ACHN (cell line): ENCODE measurements at regions not wholly inside any gene's neighbourhood (a gene's known extent, or its start where the extent isn't known, plus 50 kb on each side); places are given as distances from the start of the nearest gene placed in this dataset.
"Not testable (repeated sequence)": the region's sequence is repeated elsewhere in the genome, so short reads cannot be mapped to it uniquely, and the experiment has no call there.

Experiments
- DNase-seq: peaks from one replicate; pipeline ENCODE4 v3.0.0-alpha.2; 2015
- in situ Hi-C: cut with HindIII; loops from 2 replicates; pipeline ENCODE4 v1.10.0; 2017; ENCODE audit warnings: low sequenced_read_pairs, low pct_ligation_motif_present, low pct_unique_long_range_greater_than_20kb

DNA sequence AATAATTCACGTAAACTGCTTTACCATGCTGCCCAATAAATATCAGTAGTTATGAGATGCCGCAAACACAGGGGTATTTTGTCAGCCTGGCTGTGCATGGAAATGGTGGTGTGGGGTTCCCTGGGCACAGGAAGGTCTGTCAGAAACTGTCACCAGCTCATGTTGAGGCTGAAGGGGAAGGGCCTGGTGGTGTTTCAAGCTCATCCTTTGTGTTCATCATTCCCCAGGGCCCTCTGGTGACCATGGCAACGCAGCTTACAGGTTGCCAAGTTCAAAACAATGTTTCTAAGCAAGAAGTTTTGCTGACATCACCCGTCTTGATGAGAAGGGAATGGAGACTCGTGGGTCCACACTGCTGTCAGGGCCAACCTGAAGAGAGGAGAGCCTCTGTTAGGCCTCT, 348.9 kb upstream of the C16orf82 start:
- in situ Hi-C loops: no loop called here
- no peak for DNase-seq

DNA sequence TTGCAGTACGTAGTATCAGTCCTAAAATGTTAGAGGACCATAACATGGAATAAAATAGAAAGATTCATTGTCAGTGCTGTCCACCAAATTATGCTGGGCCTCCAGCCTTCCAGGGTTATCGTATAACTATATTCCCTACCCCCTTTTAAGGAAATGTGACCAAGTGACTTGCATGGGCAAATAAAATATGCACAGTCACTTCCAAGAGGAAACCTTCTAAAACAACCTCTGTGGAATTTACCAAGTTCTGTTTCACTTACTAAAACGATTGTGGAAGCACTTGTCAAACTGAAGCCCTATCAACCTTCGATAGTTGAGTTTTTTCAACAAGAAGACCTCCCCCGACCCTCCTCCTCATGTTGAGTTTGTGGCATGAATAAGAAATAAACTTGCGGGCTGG, 345.4 kb upstream of the C16orf82 start:
- DNase-seq: no peak
- in situ Hi-C loops: no loop called here

DNA sequence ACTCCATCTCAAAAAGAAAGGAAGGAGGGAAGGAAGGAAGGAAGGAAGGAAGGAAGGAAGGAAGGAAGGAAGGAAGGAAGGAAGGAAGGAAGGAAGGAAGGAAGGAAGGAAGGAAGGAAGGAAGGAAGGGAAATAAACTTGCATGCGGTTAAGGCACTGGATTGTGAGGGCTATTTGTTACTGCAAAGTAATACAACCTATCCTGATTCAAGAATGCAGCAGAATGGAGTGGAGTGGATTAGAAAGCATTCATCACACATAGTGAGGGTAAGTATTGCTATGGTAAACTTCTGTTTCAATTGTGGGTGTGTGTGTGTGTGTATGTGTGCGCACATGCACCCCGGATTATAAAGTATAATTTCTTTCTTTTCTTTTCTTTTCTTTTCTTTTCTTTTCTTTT, 344.8 kb upstream of the C16orf82 start:
- DNase-seq, in situ Hi-C loops: not testable (repeated sequence)

DNA sequence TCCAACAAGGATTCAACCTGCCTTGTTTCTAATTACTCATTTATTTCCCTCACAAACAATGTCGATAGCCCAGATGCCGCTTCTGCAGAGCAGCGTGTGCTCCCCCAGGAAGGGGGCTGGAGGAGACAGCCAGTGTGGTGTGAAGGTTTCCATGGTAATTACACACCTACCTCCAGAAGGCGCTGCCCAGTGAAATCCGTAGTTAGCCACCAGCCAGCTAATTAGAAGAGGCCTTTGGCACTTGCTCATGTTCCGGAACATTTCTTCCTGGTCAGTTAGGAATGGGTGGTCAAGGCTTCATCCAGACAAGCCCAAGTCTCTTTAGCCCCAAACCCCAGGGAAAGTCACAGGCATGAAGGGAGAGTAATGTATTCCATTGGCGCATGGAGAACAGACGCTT, 342.5 kb upstream of the C16orf82 start:
- DNase-seq: no peak
- in situ Hi-C loops: no loop called here

DNA sequence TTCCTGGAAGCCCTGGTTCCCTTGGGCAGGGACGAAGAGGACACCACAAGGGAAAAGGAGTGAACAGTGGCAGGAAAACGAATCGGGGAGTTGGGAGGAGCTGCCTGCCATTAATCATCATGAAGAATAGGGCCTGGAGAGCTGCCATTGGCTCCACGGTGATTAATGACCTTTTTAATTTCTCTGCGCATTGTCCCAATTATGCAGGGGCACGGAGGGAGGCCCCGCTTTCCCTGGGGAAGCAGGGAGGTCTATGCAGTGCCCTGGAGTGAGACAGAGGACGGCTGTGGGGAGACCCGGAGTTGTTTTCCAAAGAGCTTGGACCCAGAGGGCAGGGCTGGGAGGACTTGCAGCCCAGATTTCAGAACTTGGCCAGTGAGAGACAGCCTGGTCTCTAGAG, 338.9 kb upstream of the C16orf82 start:
- DNase-seq: no peak
- in situ Hi-C loops: no loop called here

DNA sequence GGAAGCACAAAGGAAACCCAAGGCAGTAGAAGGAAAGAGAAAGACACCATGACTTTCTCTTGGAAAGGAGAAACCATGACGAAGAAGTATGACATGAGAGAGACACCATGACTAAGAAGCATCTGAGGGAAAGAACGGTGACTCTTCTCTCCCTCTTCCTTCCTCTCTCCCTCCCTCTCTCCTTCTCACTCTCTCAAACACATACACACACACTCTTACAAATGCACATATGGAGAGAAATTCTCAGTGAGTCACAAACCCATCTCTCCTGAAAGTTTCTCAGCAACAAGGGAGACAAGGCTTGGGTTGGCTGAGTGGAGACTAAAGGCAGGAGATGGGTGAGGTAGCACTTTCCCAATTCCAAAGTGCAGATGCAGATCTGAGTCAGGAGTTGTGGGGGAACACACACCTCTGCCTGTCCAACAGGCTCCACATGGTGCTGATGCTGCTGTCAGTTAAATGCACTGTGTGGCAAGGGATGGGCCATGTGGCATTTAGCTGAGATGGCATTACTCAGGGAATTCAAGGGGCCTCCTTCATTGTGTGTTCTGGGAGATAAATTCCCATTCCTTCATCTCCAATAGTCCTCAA, 336.7 kb upstream of the C16orf82 start:
- DNase-seq: no peak
- in situ Hi-C loops: no loop called here

DNA sequence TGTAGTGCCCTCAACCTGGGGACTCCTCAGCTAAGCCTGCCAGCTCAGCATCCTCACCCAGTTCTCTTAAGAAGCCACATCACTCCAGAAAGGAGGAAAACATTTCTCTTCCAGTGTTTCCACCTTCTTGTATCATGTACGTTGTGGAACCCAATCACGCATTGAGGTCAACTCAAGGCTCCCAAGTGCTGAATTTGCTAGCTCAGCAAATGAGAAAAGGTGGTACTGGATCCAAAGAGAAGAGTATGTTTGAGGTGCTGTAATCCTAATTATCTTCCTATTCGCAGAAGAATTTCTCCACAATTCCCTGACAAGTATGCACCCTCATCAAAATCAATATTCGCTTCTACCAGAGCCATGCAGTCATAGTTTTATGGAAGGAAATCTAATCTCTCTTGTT, 335.0 kb upstream of the C16orf82 start:
- in situ Hi-C loops: no loop called here
- no peak for DNase-seq

DNA sequence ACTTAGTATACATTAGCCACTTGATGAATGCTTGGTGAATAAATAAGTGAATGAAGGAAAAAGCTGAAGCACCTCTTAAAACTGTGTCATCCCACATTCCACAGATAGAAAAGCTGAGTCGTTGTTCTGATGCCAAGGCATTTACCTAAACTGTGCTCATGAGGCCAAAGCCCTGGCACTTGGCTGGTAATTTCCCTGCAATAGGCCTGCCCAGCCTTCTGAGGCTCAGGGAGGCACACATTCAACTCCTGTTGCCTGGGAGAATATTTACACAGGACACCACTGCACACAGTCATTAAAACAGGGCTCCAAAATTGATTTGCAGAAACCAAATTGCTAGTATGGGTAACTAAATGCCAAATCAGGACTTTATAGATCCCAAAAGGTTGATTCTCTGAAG, 333.0 kb upstream of the C16orf82 start:
- DNase-seq: no peak
- in situ Hi-C loops: no loop called here

DNA sequence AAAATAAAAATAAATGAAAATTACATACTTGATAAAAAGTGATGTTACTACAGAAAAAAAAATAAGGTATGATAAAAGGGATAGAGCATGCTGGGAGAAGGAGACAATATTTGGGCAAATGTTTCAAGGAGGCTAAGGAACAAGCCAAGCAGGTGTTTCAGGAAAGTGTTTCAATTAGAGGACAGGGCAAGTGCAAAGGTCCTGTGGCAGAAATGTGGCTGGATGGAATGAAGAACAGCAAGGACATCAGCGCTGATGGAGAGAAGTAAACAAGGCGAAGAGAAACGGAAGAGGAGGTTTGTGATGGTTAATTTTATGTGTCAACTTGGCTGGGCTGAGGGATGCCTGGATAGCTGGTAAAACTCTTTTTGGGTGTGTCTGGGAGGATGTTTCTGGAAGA, 331.2 kb upstream of the C16orf82 start:
- in situ Hi-C loops: no loop called here
- no peak for DNase-seq

DNA sequence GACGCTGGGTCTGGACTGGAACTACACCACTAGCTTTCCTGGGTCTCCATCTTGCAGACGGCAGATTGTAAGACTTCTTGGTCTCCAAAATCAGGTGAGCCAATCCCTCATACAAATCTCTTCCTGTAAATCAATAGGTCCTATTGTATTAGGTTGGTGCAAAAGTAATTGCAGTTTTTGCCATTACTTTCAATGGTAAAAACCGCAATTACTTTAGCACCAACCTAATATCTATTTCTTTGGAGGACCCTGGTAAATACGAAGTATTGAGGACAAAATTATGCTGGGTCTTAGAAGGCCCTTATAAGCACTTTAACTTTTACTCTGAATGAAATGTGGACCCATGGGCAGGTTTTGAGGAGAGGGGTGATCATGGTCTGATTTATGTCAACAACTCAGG, 330.6 kb upstream of the C16orf82 start:
- in situ Hi-C loops: no loop called here
- DNase-seq: no peak

DNA sequence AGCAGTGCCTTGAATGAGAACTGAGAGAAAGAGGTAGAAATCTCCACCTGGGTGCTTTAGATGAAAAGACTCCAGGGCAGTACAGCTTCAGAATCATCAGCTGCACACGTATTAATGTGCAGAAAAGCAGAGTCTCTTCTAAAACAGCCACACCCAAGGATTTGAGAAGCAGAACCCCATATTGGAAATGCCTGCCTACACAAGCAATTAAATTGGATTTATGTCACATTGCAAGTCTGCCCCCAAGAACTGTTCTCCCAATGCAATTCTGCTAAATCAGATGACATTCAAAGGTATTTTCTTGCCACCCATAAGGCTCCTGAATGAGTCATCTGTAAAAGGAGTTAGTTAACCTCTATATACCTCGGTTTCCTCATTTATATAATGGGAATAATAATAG, 326.0 kb upstream of the C16orf82 start:
- no peak for DNase-seq
- in situ Hi-C loops: no loop called here

DNA sequence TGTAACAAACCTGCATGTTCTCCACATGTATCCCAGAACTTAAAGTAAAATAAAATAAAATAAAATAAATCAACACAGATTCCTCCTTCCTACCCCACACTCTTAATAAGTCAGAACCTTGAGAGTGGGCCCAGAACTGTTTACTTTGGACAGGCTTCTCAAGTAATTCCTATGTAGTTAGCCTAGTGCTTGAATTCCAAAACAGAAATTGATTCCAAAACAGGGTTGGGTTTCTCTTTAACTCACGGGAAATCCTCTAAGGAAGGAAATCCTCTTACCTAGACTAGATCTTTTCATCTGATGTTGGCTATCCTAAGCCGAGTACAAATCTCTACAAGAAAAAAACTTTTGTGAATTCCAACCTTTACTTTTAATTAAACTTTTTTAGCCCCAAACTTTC, 324.7 kb upstream of the C16orf82 start:
- in situ Hi-C loops: no loop called here
- no peak for DNase-seq

DNA sequence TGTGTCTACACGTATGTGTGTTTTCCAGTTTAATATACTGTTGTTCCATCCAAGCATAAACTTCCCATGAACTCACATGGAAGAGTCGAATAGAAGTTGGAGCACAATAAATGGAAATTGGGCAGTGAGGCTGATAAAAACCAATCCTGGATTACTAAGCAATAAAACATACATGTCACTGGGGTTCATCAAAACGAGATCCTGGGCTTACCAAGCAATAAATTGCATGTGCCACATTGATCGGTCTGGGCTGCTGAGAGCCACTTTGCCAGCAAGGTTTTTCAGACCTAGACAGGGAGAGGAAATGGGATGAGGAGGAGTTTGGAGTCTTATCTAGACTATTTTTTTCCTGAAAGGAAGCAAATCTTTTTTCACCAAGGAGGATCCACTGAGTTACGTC, 322.3 kb upstream of the C16orf82 start:
- in situ Hi-C loops: no loop called here
- no peak for DNase-seq

DNA sequence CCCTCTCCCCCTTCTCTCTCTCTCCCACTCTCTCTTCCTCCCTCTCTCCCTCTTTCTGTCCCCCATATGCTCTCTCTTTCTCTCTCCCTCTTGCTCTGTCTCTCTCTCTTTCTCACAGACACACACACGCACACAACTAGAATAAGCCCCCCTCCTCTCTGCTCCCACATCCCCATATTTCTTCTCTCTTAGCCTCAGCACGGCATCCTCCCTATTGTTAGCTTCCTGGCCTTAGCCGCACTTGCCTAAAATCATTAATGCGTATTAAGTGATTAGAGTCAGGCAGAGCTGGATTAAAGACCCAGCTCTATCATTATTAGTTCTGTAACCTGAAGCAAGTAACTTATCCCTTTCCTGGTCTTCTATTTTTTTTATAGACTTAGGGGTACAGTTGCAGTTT, 319.0 kb upstream of the C16orf82 start:
- in situ Hi-C loops: no loop called here
- no peak for DNase-seq

DNA sequence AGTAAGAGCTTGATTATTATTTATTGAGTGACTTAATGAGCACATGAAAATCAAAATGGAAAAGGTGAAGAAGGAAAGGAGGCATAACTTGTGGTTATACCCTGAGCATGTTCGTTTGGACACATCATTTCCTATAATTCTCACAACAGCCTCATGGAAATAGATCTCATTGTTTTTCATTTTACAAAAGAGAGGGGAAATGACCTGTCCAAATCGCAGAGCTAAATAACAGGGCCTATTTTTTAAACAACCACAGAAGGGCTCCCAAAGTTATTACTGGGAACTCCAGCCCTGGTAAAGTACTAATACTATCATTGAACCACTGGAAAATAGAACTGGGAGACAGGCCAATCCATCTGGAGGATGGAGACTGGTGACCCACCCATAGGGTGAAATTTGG, 317.7 kb upstream of the C16orf82 start:
- DNase-seq: no peak
- in situ Hi-C loops: no loop called here

DNA sequence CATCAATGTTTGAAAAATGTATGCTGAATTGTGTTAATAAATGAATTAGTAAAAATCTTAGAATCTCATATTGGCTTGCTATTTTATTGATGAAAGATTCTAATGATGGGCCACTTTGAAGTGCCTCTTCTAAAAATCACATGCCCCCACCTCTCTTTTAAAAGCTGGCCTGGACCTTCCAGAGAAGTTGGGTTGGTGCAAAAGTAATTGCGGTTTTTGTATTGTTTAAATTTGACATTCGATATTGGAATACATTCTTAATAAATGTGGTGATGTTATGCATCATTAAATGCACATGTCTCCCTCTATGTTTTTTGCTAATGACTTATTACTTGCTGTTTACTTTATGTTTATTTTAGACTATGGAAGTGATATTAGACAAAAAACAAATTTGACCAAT, 314.6 kb upstream of the C16orf82 start:
- no peak for DNase-seq
- in situ Hi-C loops: no loop called here

DNA sequence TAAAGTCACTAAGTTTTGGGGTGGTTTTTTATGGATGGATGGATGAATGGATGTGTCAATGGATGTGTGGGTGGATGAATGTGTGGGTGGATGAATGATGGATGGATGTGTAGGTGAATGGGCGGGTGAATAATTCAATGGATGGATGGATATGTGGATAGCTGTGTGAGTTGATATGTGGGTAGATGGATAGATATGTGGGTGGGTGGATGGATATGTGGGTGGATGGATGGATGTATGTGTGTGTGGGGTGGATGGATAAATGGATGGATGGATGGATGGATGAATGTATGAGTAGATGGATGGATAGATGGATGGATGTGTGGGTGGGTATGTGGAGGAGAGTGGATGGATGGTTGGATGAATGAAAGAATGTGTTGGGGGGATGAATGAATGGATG, 310.1 kb upstream of the C16orf82 start:
- no peak for DNase-seq
- in situ Hi-C loops: no loop called here

DNA sequence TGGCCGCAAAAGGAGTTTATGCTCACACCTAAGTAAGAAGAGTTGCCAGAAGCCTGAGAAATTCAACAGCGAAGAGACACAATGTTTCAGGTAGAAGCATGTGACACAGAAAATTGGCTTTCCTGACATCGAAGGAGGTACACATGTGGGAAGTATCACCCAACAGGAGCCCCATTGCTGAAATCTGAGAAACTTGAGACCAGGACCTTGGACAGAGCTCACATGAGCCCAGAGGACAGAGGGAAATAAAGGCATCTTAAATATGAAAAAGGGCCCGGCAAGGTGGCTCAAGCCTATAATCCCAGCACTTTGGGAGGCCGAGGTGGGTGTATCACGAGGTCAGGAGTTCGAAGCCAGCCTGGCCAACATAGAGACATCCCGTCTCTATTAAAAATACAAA, 304.1 kb upstream of the C16orf82 start:
- in situ Hi-C loops: no loop called here

DNA sequence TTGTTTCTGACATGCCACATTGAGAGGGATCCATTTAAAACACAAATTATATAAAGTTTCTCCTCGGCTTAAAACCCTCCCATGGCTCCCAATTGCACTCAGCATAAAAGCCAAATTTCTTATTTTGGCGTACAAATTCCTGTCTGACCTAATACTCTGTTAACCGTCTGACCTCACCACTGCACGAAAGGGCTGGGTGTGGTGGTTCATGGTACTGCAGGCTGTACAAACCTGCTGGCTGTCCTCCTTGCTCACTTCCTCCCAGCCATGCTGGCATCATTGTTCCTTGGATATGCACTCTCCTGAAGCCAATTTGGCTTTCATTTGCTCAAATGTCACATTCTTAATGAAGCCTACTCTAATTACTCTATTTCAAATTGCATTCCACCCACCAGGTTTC, 301.6 kb upstream of the C16orf82 start:
- in situ Hi-C loops: no loop called here

More for the DNA sequence above, 304.1 kb upstream of the C16orf82 start:
- DNase-seq: no peak

DNA sequence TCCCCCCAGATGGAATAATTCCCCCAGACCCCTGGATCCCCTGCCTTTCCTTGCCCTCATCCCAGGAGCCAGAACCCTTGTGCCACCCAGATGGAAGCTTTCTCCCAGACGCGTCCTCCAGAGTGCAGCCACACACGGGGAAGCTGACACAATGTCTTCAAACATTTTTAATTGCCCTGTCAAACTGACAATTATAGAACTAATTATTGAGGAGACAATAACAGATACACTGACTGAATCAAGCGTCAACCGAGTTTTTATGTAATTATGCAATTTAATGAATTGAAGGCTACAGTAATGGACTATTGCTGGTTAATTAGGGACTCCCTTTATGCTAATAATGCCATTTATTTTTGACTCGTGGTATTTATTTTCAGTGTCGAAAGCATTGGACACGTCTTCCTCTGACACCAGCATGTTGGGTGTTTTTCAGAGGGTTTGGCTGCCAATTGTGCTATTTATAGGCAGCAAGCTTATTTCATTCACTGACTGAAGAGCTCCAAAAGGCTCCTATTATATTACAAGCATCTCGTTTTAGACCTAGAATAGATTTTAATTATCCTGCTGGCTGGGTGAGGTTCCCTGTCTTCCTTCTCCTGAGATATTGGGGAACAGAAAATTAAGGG, 298.2 kb upstream of the C16orf82 start:
- no peak for DNase-seq
- in situ Hi-C loops: no loop called here

More for the DNA sequence above, 301.6 kb upstream of the C16orf82 start:
- DNase-seq: no peak

DNA sequence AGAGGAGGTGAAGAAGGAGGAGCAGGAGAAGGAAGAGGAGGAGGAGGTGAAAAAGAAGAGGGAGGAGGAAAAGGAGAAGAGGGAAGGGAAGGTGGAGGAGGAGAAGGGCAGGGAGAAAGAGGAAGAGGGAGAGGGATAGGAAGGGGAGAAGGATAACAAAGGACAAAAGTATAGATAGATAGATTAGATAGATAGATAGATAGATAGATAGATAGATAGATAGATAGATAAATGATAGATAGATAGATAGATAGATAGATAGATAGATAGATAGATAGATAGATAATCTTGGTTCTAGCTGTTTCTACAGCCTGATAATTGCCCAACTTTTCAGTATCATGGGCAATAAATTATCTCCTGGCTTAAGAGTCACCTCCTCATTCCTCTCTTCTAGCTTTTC, 296.2 kb upstream of the C16orf82 start:
- no peak for DNase-seq
- in situ Hi-C loops: no loop called here
